ENCODE measurements at regions not wholly inside any gene's neighbourhood (a gene's known extent, or its start where the extent isn't known, plus 50 kb on each side); places are given as distances from the start of the nearest gene placed in this dataset.

GRCh38 chr2:18477293-18477692, 83.2 kb downstream of the RDH14 start:
- TF ChIP-seq POLR2A (IDR thresholded peaks at IDR 0.05) (no peak), EP300 (IDR thresholded peaks at IDR 0.05) (no peak), POLR2AphosphoS5 (IDR thresholded peaks at IDR 0.05) (no peak), CTCF (IDR thresholded peaks at IDR 0.05) (no peak)
- Histone ChIP-seq H3K27me3 (no peaks in the 10 kb centered on the region), H3K36me3 (no peaks in the 10 kb centered on the region), H3K4me1 (peaks cover 19% of the 10 kb centered on the region), H3K27ac (no peak overlapping the region), H3K4me3 (no peak overlapping the region), H3K9me3 (no peaks in the 10 kb centered on the region)
- 98% methylated on average over 1 of the region's 1 CpG for WGBS
- no peak for DNase-seq (ENCODE audit: low spot score in 2 of 2)

GRCh38 chr2:18476484-18476883, 84.0 kb downstream of the RDH14 start:
- Histone ChIP-seq H3K4me3 (no peak overlapping the region), H3K27ac (no peak overlapping the region), H3K27me3 (no peaks in the 10 kb centered on the region), H3K4me1 (peaks cover 19% of the 10 kb centered on the region), H3K36me3 (no peaks in the 10 kb centered on the region), H3K9me3 (no peaks in the 10 kb centered on the region)
- no peak for TF ChIP-seq POLR2A (IDR thresholded peaks at IDR 0.05)
- no peak for TF ChIP-seq CTCF (IDR thresholded peaks at IDR 0.05)
- no peak for TF ChIP-seq POLR2AphosphoS5 (IDR thresholded peaks at IDR 0.05)
- no peak for TF ChIP-seq EP300 (IDR thresholded peaks at IDR 0.05)
- WGBS: 85% methylated on average over 3 of the region's 3 CpGs
- no peak for DNase-seq (ENCODE audit: low spot score in 2 of 2)

- Histone ChIP-seq H3K4me3 (no peak overlapping the region), H3K27me3 (no peaks in the 10 kb centered on the region), H3K9me3 (no peaks in the 10 kb centered on the region), H3K36me3 (no peaks in the 10 kb centered on the region), H3K27ac (no peak overlapping the region), H3K4me1 (peaks cover 19% of the 10 kb centered on the region)
- TF ChIP-seq EP300 (IDR thresholded peaks at IDR 0.05) (no peak), POLR2AphosphoS5 (IDR thresholded peaks at IDR 0.05) (no peak), CTCF (IDR thresholded peaks at IDR 0.05) (no peak), POLR2A (IDR thresholded peaks at IDR 0.05) (no peak)
- 87% methylated on average over 2 of the region's 2 CpGs for WGBS
- no peak for DNase-seq (ENCODE audit: low spot score in 2 of 2)
Observed at GRCh38 chr2:18475884-18476283, 84.6 kb downstream of the RDH14 start.

GRCh38 chr2:18474700-18475099, 85.8 kb downstream of the RDH14 start:
- Histone ChIP-seq H3K4me3 (no peak overlapping the region), H3K27me3 (no peaks in the 10 kb centered on the region), H3K4me1 (peaks cover 19% of the 10 kb centered on the region), H3K36me3 (no peaks in the 10 kb centered on the region), H3K27ac (peak overlapping the region; percentile 56), H3K9me3 (no peaks in the 10 kb centered on the region)
- DNase-seq (ENCODE audit: low spot score in 2 of 2): no peak
- no peak for TF ChIP-seq CTCF (IDR thresholded peaks at IDR 0.05)
- TF ChIP-seq EP300 (IDR thresholded peaks at IDR 0.05): no peak
- no peak for TF ChIP-seq POLR2AphosphoS5 (IDR thresholded peaks at IDR 0.05)
- TF ChIP-seq POLR2A (IDR thresholded peaks at IDR 0.05): no peak
- WGBS: 56% methylated on average over 1 of the region's 1 CpG

- H3K27ac ChIP-seq: peak overlapping the region; percentile 56
- 54% methylated on average over 9 of the region's 9 CpGs for WGBS
Observed at GRCh38 chr2:18473241-18474181, 86.9 kb downstream of the RDH14 start.

More at GRCh38 chr2:18473241-18474181, 86.9 kb downstream of the RDH14 start:
- DNase-seq (ENCODE audit: low spot score in 2 of 2): no peak
- Histone ChIP-seq H3K36me3 (no peaks in the 10 kb centered on the region), H3K27me3 (no peaks in the 10 kb centered on the region), H3K4me3 (no peak overlapping the region), H3K9me3 (no peaks in the 10 kb centered on the region), H3K4me1 (peaks cover 17% of the 10 kb centered on the region)
- TF ChIP-seq POLR2A (IDR thresholded peaks at IDR 0.05) (no peak), POLR2AphosphoS5 (IDR thresholded peaks at IDR 0.05) (no peak), EP300 (IDR thresholded peaks at IDR 0.05) (no peak), CTCF (IDR thresholded peaks at IDR 0.05) (no peak)

Data from suprapubic skin (tissue), 4 donors.